HG02642 (cell line): ENCODE measurements at regions not wholly inside any gene's neighbourhood (a gene's known extent, or its start where the extent isn't known, plus 50 kb on each side); places are given as distances from the start of the nearest gene placed in this dataset.

Source experiments
- ATAC-seq: cut with Tn5 transposase; IDR thresholded peaks from one replicate; pipeline ENCODE4 v1.9.1; 2021; ENCODE audit warnings: mild to moderate bottlenecking; ENCODE audit not compliant: unreplicated experiment, poor library complexity

DNA sequence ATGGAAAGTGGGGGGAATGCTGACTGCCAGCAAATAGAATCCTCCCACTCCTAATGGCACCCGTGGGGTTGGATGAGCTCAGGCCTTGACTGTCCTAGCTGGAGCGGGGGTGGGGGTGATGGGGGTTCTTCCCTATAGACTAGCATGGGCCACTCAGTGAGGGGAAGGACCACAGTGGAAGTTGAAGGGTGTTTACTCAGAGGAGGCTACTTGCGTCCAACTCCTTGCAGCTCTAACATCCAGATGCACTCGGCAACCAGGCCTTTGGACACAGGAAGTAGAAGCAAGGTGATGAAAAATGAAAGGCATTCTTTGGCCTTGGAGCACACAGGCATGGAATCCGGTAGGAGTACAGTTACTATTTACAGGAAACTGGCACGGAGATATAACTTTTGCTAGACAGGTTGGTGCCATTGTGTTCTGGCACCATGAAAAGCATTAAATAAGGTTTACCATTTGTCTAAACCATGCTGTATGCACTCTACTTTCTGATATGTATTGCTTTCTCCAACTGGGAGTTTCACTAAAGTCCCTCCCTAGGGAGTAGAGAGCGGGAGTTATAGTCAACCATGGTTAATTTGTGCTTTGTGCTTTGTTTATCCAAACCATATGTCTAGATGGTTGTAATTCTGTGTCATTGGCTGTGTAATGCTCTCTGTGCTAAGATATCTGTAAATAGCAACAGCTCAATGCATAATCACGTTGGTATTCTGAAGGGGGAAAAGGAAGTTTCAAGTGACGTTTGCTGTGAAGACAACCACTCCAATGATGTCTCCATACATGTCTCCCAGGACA lies 125.3 kb downstream of the TSHZ3 start:
- no peak for ATAC-seq

DNA sequence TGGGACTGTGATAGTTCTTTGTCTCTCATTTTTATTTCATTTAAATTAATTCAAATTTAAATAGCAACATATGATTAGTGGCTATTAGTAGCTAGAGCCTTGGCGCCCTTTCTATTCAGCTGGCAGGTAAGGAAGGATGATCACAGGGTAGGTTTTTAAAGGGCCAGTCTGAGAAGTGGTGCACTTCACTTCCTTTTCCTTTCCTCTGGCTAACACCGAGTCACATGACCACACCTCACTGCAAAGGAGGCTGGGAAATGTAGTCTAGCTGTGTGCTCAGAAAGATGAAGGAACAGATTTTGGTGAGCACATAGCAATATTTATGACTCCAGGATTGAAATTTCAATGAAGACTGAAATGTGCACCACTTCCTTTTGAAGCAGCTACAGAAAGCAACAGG lies 128.7 kb downstream of the TSHZ3 start:
- ATAC-seq, result no peak

DNA sequence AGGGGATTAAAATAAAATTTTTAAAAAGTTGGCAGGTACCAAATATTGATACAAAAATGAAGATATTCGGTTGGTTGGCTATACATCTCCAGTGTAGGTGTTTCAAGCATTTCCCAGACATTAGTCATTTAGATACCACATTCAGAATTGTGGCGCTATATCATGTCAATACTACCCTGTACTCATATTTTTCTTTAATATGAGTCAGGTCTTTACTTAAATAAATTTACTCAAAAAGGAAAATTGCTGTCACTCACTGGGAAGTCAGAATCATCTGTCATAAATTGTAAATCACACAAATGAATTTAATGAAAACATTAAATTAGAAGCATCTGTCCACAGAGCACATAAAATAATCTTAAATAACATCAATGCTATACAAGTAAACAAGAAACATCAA lies 134.2 kb downstream of the TSHZ3 start:
- no peak for ATAC-seq

DNA sequence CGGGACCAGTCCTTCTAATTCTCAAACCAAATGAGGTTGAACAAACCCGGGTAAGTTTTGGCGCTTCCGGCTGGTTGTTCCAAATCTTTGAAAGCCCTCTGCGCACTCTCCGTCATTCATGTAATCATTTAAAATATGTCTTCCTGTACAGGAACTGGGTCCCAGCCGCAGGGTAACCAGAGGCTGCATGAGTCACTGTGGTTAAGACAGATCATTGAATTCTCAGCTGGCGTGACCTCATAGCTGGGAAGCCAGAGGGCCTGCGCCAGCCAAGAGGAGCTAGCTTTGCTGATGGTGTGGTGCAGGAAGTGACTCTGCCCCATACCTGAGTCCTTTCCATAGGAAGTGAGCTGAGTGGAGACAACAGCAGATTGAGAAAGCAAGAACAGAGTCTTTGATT lies 135.2 kb downstream of the TSHZ3 start:
- no peak for ATAC-seq

DNA sequence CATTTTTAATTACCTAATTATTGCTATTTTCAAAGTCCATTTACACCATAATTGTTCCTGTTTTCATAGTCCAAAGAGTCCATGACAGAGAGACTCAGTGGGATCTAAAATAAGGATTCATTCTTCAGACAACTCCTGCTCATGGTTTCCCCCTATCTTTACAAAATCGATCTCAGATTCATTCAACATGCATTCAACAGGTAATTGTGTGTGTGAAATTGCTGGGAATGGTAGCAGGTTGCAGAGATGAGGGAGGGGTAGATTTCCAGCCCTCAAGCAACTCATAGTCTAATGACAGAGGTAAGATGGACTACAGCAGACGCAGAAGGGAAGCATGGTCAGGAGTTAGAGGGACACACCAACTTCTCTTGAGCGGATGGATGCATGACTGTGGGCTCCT lies 138.1 kb downstream of the TSHZ3 start:
- ATAC-seq, result no peak

DNA sequence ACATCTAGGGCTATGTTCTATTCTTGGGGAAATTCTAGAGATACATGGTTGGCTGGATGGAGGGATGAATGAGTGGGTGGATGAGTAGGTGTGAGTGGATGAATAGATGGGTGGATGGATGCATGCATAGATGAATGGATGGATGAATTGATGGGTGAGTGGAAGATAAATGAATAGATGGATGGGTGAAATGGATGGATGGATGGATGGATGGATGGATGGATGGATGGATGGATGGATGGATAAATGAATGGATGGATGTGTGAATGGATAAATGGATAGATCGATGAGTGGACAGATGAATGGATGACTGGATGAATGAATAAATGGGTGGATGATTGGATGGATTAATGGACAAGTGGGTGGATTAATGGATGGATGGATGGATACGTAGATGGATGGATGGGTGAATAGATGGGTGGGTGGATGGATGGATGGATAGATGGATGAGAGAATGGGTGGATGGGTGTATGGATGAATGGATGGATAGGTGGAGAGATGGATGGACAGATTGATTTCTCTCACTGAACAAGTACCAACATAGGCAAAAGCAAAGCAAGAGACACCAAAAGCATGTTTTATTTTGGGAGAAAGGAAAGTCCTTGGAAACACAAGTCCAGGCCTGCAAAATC lies 143.2 kb downstream of the TSHZ3 start:
- ATAC-seq, result no peak

DNA sequence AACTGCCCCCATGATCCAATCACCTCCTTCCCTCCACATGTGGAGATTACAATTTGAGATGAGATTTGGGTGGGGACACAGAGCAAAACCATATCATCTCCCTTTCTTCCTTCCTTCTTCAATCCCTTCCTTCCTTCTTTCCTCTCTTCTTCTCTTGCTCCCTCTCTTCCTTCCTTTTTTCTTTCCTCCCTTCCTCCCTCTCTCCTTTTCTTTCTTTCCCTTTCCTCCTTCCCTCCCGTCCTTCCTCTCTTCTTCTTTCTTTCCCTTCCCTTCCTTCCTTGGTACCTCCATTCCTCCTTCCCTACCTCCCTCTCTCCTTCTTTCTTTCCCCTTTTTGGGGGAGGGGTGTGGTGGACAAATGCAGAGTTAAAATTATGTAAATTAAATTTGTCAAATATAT lies 145.1 kb downstream of the TSHZ3 start:
- ATAC-seq, result no peak

DNA sequence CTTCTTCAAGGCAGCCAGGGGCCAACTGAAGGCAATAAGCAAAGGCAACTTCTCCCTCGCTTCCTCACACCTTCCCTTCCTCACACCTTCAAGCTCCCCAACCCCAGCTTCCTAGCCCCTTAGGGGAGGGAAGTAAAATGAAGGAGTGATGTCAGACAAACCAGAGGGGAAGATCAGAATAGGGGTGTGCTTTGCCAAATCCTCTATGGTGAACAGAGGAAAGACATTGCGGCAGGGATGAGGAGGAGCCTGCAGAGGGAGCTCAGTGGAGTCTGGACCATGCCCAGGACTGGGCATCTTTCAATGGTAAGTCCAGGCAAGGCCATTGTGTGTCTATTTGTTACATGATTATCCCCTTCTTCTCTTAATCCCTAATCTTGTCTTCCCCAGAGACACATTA lies 164.0 kb downstream of the TSHZ3 start:
- no peak for ATAC-seq

DNA sequence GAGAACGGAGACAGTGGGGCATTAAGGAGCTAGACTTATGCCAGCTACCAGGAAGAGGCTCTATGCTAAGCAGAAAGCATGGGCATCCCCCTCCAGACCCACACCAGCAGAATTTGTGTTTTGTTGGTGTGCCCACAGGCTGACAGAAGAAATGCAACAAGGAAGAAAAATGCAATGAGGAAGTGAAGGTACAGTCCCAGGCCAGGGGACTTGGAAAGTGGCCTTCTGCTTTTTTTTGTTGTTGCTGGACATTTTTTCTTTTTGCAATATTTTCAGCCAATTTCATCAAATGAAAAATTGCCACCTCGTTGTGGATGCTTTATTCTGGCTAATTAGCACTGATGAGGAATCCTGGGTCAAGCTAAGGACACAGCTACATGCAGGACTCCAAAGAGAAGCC lies 167.7 kb downstream of the TSHZ3 start:
- no peak for ATAC-seq

DNA sequence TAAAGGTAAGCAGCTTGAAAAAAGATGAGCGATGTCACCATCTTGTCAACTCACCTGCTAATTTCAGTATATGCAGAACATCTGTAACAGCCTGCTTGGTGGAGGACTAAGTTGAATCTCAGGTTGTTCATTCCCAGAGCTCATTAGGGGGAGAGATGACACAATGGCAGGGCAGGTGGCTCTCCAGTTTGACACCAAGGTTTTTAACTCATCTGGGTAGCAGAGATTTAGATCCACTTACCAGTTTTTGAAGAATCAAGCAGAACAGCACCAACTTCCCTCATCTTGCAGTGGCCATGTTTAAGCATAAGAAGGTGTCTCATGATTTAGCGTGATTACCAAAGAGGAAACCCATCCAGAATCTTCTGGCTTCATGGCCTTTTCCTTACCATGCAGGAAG lies 168.3 kb downstream of the TSHZ3 start:
- no peak for ATAC-seq

DNA sequence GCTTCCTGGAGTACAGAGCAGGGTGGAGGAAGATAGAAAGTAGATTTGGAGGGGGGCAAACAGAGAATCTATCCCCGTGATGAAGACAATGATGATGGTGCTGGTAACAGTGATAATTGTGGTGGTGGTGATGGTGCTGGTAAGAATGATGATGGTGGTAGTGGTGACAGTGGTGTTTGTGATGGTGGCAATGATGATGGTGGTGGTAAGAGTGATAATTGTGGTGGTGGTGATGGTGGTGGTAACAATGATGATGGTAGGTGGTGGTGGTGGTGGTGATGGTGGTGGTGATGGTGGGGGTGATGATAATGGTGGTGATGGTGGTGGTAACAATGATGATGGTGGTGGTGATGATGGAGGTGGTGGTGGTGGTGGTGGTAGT lies 169.8 kb downstream of the TSHZ3 start:
- no peak for ATAC-seq

DNA sequence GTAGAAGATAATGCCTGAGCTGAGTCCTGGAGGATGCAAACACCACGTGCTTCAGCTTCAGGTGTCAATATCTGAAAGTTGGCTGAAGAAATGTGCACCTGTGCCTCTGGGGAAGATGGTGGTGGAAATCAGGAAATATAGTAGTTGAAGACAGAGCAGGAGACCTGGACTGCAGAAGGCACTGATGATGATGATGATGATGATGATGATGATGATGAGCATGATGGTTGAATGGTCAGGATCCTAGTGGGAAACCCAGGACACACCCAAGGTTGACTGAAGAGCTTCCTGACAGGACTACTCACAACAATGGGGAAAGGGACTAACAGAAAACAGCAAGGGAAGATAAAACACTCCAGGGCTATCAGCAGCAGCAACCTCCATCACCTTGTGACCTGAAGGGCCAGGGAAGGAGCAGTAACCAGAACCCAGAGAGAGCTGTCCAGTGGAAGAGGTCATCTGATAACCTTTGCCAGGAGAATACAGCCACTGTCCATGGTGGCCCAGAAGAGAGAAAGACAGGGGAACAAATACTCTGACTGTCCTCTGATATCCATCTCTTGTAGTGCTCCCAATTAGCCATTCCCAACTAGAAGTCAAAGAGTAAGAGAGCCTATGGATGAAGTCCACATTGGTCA lies 170.3 kb downstream of the TSHZ3 start:
- ATAC-seq, result no peak

DNA sequence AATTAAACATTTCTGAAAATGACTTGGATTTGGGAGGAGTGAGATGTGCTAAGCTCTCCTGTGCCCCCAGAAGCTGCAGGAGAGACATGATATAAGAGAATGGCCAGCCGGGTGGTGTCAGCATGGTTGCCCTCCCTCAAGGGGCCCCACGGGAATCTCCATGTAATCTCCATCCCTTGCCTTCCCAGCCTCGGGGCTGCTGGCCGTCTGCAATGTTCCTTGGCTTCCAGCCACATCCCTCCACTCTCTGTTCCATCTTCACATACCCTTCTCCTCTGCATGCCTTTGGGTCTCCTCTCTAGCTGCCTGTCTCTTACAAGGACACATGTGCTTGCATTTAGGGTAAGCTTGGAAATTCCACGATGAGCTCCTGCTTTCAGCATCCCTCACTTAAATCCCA lies 172.0 kb downstream of the TSHZ3 start:
- ATAC-seq, result no peak

DNA sequence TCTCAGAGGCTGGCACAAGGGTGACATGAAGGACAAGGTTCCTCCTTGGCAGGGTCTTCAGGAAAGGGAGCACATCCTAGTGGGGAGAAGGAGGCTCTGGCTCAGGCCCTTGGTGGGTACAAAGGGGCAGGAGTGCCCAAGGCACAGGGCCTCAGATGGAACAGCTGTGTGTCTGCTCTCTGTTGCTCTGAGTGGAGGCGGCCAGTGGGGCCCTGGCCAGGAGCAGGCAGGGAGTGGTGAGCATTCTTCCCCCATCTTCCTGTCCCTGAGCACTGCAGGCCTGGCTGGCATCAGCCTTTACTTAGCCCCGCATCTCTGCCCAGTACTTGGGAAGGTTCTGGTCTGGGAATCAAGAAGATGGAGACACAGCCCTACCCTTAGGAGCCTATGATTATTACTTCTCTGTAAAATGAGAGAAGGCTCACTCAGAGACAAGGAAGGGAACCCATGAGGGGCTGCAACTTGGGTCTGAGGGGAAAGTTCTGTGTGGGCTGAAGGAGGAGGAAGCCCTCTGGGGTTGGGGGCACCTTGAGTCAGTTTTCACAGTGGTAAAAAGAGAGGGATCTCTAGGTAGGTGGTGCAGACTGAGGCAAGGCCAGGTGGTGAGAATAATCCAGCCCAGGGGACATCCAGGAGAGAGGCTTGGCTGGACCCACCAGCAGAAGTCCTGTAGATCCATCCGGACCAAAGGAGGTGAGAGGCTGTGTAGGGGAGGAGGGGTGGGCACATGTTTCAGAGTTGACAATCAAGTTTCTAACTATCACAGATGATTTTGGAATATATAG lies 173.5 kb downstream of the TSHZ3 start:
- no peak for ATAC-seq

DNA sequence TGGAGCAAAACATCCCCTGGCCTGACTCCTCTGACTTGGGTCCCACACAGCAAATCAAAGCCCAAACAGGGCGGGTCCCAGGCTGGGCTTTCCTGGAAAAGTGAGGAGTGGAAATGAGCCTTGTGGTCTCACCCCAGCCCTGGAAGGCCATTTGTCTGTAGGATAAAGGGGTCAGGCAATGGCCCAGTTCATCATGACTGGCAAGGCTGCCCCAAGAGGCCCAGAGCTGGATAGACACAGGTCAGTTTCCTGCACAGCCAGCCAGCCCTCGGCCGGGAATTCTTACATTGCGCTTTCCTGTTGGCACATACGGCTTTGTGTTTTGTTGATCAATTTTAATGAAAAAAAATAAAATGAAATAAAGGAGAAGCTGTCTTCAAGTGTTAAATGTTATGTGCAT lies 174.3 kb downstream of the TSHZ3 start:
- ATAC-seq, result no peak

DNA sequence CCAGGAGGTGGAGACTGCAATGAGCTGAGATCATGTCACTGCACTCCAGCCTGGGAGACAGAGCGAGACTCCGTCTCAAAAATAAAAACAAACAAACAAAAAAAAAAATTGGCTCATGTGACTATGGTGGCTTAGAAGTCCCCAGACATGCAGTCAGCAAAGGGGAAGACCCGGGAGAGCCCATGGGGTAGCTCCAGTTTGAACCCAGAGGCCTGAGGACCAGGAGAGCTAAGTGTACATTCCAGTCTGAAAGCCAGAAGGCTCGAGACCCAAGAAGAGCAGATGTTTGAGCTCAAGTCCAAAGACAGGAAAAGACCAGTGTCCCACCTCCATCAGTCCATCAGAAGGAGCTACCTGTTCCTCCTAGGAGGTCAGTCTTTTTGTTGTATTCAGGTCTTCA lies 175.2 kb downstream of the TSHZ3 start:
- no peak for ATAC-seq

DNA sequence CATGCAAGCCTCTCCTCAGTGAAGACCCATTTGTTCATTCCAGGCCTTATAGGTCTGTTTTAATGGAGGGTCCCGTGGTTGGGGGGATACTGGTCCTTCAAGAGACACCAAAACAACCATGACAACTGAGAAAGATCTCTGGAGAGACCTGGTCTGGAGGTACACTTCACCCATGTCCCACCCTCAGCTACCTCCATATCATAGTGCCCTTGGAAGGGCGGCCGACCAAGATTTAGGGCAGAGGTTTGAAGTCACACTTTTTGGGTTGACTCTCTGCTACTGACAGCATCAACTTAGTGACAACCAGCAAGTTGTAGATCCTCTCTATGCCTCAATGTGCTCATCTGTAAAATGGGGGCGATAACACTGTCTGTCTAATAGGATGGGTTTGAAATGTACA lies 177.3 kb downstream of the TSHZ3 start:
- no peak for ATAC-seq

DNA sequence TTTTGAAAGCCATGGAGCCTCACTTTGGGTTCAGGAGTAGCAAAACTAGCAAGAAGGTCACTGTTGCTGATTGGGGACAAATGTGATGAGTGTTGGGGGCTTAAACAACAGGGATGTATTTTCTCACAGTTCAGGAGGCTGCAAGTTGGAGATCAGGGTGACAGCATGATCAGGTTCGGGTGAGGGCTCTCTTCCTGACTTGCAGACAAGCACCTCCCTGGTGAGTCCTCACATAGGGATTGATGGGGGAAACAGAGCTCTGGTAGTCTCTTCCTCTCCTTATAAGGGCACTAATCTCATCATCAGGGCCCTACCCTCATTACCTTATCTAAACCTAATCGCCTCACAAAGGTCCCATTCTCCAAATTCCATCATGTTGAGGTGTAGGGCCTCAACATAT lies 179.2 kb downstream of the TSHZ3 start:
- ATAC-seq, result no peak

DNA sequence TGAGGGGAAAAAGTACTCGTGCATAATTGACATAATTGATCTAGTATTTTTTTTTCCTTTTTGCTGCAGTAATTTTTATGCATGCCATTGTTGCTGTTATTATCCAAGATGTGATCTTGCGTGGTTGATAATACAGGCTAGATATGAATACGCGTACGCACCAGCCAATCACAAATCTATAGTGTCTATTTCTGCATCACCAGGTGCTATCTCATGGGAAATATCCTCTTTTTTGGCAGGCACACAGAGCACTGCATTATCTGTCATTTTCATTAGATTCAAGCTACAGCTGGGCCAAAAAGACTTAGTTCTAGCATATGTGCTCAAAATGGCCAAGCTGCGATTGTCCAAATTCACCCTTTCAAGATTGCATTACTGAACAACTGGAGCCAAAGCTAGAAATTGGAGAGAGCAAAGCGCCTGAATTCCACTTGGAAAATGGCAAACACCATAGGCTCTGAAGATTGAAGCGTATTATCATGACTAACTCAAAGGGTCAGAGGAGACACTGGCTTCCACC lies 181.1 kb downstream of the TSHZ3 start:
- ATAC-seq, result no peak

DNA sequence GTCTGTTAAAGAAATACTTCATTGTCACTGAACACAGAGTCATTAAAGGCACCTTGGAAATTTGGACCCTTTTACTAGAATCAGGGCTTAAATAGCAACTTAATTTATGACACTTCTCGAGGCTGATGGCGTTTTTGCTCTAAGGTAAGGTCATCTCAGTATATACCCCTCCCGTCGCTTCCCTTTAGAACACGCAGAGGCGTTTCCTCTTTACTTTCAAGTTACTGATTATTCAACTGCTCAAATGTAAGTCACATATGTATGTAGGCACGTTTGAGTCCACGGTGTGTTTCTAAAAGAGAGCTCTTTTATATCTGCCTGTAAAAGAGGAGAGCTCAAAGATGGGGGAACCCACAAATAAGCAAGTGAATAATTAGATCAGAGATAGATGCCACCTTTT lies 181.5 kb downstream of the TSHZ3 start:
- ATAC-seq, result no peak

DNA sequence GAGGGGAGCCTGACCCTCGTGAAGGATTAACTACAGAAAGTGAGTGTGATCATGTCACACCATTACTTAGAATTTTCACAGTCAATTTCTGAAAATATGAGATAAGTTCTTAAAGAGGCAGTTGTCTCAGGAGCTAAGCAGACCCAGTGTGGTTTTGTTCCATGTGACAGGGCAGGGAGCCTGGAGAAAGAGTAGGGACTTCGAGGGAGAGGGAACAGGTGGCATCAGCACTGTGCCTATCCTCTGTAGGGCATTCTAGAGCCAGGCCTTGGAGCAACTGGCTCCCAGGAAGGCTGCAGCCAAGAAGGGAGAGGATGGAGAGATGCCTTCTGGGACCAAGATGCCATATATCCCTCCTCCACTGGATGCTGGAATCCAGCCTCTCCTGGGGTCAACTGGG lies 183.0 kb downstream of the TSHZ3 start:
- ATAC-seq, result no peak
